K562 (cell line): ENCODE measurements at regions not wholly inside any gene's neighbourhood (a gene's known extent, or its start where the extent isn't known, plus 50 kb on each side); places are given as distances from the start of the nearest gene placed in this dataset.

Experiments used
- ATAC-seq: fragments of 200-7000 bp; cut with Tn5 transposase; 3 replicates; pipeline ENCODE4 v1.9.1; 2020; ENCODE audit warnings: moderate library complexity
- BruUV-seq: library from RNA; stranded (reverse); fragments of 400-500 nt; replicated peaks from 2 replicates; lab custom pipeline; 2021; lab: Mats Ljungman, UMichigan
- CTCF ChIA-PET: fragments of 300-600 bp; formaldehyde crosslinking; extraction: SDS; loops from one replicate; lab custom pipeline; 2021; ENCODE audit warnings: low intra/inter-chr PET ratio; lab: Yijun Ruan, JAX
- POLR2A ChIA-PET: fragments of 300-600, 350-650 bp; sonication (Branson Sonifier 250); formaldehyde crosslinking; extraction: SDS; loops from one replicate; lab custom pipeline; 2021; ENCODE audit warnings: antibody characterized with exemption, inconsistent platforms; lab: Yijun Ruan, JAX
- DNase-seq, 4 experiments: peaks; one replicate each; pipeline versions ENCODE4 v3.0.0 to v3.0.0-alpha.2; 2011 to 2018; ENCODE audit warnings: low spot score in 3 of 4, mixed read lengths in 3 of 4; ENCODE audit errors: extremely low read depth in 1 of 4
- FAIRE-seq: peaks from 2 replicates; lab custom pipeline; 2011; peaks lifted over from hg19 to GRCh38; lab: Jason Lieb, UNC
- H2AFZ ChIP-seq: 2 replicates; pipeline ENCODE4 v1.6.0; 2011; ENCODE audit warnings: low read depth, low read length, control low read depth, inconsistent platforms
- H3K27ac ChIP-seq: fragments of 200-600 bp; 3 replicates; pipeline ENCODE4 v1.8.0; 2011; ENCODE audit warnings: low read depth, mild to moderate bottlenecking, control low read depth, inconsistent platforms, low read length, moderate library complexity, mixed read lengths; ENCODE audit errors: extremely low read depth
- H3K27me3 ChIP-seq, 2 experiments: fragments of 300-600 bp in 1 of 2; 2 replicates in 1 of 2; 3 replicates in 1 of 2; pipeline versions ENCODE4 v1.6.0 to v1.8.0; 2011; ENCODE audit warnings: inconsistent platforms in 2 of 2, low read length in 2 of 2, mild to moderate bottlenecking in 1 of 2, mixed read lengths in 1 of 2, moderate library complexity in 1 of 2; ENCODE audit not compliant: control insufficient read depth in 2 of 2, insufficient read depth in 2 of 2
- H3K36me3 ChIP-seq: fragments of 300-600 bp; 3 replicates; pipeline ENCODE4 v1.8.0; 2011; ENCODE audit warnings: mild to moderate bottlenecking, low read length, inconsistent platforms; ENCODE audit not compliant: control insufficient read depth, insufficient read depth
- H3K4me1 ChIP-seq, 2 experiments: fragments of 200-600 bp in 1 of 2; replicated peaks in 1 of 2; 2 replicates in 1 of 2; 3 replicates in 1 of 2; pipeline versions ENCODE4 v1.5.1 to v1.8.0; 2011; ENCODE audit warnings: inconsistent platforms in 2 of 2, low read length in 2 of 2, mild to moderate bottlenecking in 1 of 2, mixed read lengths in 1 of 2, moderate library complexity in 1 of 2; ENCODE audit not compliant: control insufficient read depth in 2 of 2, insufficient read depth in 2 of 2
- H3K4me2 ChIP-seq: 2 replicates; pipeline ENCODE4 v1.6.1; 2011; ENCODE audit warnings: low read length, control low read depth, inconsistent platforms, mixed read lengths; ENCODE audit not compliant: insufficient read depth
- H3K4me3 ChIP-seq: fragments of 200-600 bp; sonication (generic), shearing (Covaris generic); 2 replicates; pipeline ENCODE4 v1.5.1; 2016; ENCODE audit warnings: control low read depth, inconsistent platforms
- H3K79me2 ChIP-seq: fragments of 200-600 bp; 3 replicates; pipeline ENCODE4 v1.8.0; 2011; ENCODE audit warnings: low read length, inconsistent platforms; ENCODE audit not compliant: control insufficient read depth, insufficient read depth
- H3K9ac ChIP-seq, 2 experiments: 2 replicates each; pipeline versions ENCODE4 v1.6.0 to v1.6.1; 2011; ENCODE audit warnings: low read depth in 2 of 2, low read length in 2 of 2, control low read depth in 1 of 2, inconsistent platforms in 1 of 2, mild to moderate bottlenecking in 1 of 2, mixed read lengths in 1 of 2; ENCODE audit not compliant: insufficient read depth in 1 of 2
- H3K9me1 ChIP-seq: one replicate; pipeline ENCODE4 v1.6.0; 2011; ENCODE audit warnings: inconsistent platforms, mild to moderate bottlenecking, low read length, moderate library complexity; ENCODE audit not compliant: control insufficient read depth, insufficient read depth
- H3K9me3 ChIP-seq: replicated peaks from 2 replicates; pipeline ENCODE4 v1.5.1; 2011; ENCODE audit warnings: low read depth, low read length, inconsistent platforms; ENCODE audit not compliant: control insufficient read depth, insufficient read depth
- H4K20me1 ChIP-seq: replicated peaks from 2 replicates; pipeline ENCODE4 v1.6.1; 2011; ENCODE audit warnings: low read length, inconsistent platforms, mixed read lengths; ENCODE audit not compliant: control insufficient read depth, insufficient read depth
- PHF8 ChIP-seq: fragments of 200-600 bp; sonication (generic); IDR thresholded peaks from 2 replicates; pipeline ENCODE4 v1.6.1; 2012; ENCODE audit warnings: mixed run types, mild to moderate bottlenecking, inconsistent platforms, low read length, moderate library complexity, borderline replicate concordance
- UBTF ChIP-seq, 2 experiments: IDR thresholded peaks; 2 replicates each; pipeline ENCODE4 v1.6.1; 2012; ENCODE audit warnings: improper control_type of control experiment in 2 of 2, low read depth in 2 of 2, low read length in 2 of 2, borderline replicate concordance in 1 of 2
- ZNF121 ChIP-seq: sonication (generic); formaldehyde crosslinking; conservative IDR thresholded peaks from 2 replicates; pipeline ENCODE4 v1.8.0; 2022; ENCODE audit warnings: missing genetic modification reagents
- WGBS: fragments of 100-300 bp; shearing (Covaris generic); methylation state at CpG from one replicate; pipeline ENCODE4 v1.1.6; 2016; ENCODE audit warnings: low coverage, mixed read lengths; ENCODE audit not compliant: insufficient coverage; ENCODE audit errors: missing lambda C conversion rate; 5-methylcytosine and 5-hydroxymethylcytosine counted together
- in situ Hi-C: fragments of 300-500 bp; cut with MboI; formaldehyde crosslinking; loops from 4 replicates; pipeline ENCODE4 v1.15.0; 2018; ENCODE audit warnings: inconsistent platforms, mixed read lengths
- intact Hi-C: fragments of 100-400 bp; cut with micrococcal nuclease; formaldehyde crosslinking; loops from 2 replicates; pipeline ENCODE4 v1.14.2; 2022

GRCh38 chr6:15037253-15037652 is 208.6 kb upstream of the JARID2 start (continued):
- TF ChIP-seq UBTF (IDR thresholded peaks at IDR 0.05; ENCODE audit: borderline replicate concordance in 1 of 2, low read depth in 2 of 2, low read length in 2 of 2) (no peak), PHF8 (no peak)
- TF ChIP-seq, all 486 proteins: peak for 3

DNA sequence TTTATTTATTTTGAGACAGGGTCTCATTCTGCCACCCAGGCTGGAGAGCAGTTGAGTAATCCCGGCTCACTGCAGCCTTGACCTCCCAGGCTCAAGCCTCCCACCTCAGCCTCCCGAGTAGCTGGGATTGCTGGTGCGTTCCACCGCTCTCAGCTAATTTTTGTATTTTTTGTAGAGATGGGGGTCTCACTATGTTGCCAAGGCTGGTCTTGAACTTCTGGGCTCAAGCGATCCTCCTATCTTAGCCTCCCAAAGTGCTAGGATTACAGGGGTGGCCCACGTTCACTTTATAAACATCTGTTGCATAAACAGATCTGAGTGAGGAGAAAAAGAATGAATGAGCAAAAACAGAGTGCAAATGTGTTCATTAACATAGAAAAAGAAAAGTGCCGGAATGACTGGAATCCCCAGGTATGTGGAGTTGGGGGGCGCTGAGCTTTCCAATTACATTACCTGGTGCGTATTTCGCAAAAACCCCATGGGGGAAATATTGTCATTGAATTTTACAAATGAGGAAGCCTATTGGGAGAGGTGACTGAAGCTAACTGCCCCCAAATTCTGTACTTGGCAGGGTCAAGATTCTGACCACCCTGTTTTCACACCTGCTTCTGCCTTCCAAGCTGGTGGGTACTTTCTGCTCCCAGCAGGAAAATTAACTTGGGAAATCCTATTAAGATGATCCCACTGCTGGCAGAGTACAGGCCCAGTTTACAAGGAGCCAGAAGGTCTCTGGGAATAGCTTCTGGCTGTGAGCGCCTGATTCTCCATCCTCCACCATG is 207.7 kb upstream of the JARID2 start:
- Histone ChIP-seq H3K4me2 (no peak overlapping the region), H4K20me1 (no peaks in the 10 kb centered on the region), H3K27me3 (no peaks in the 10 kb centered on the region)
- no peak for TF ChIP-seq ZNF121
- TF ChIP-seq, all 486 proteins: peak for 0
- DNase-seq (no peak), ATAC-seq (no peak), FAIRE-seq (no peak)
- Histone ChIP-seq H3K36me3 (no peaks in the 10 kb centered on the region), H3K4me1 (peaks cover 23 to 29% of the 10 kb centered on the region in 2 experiments), H3K27ac (no peak overlapping the region), H3K9me1 (no peaks in the 10 kb centered on the region), H3K9ac (no peak overlapping the region), H3K9me3 (no peaks in the 10 kb centered on the region), H3K4me3 (no peak overlapping the region), H2AFZ (no peak overlapping the region), H3K79me2 (no peaks in the 10 kb centered on the region)
- intact Hi-C loops, result no loop called here
- 91% methylated on average over 11 of the region's 11 CpGs for WGBS
- in situ Hi-C loops, result no loop called here
- CTCF ChIA-PET, result no interaction called here
- BruUV-seq, result no TSS peak
- POLR2A ChIA-PET, result interaction anchor here (0.6 to 1.1 kb wide), 6 partner anchors 9 to 142 kb away, joined by 3 to 5 read pairs (median 3); no protein-coding TSS in a partner anchor
